HG02943 (cell line): ENCODE measurements at regions not wholly inside any gene's neighbourhood (a gene's known extent, or its start where the extent isn't known, plus 50 kb on each side); places are given as distances from the start of the nearest gene placed in this dataset.

Experiments
- ATAC-seq: cut with Tn5 transposase; IDR thresholded peaks from one replicate; pipeline ENCODE4 v1.9.1; 2021; ENCODE audit warnings: mild to moderate bottlenecking, low read depth, moderate library complexity; ENCODE audit not compliant: unreplicated experiment

GRCh38 chr22:49476176-49476575 lies 351.5 kb downstream of the BRD1 start:
- ATAC-seq = no peak

- no peak for ATAC-seq
Measured at GRCh38 chr22:49475253-49475652, 352.4 kb downstream of the BRD1 start.

- no peak for ATAC-seq
Measured at GRCh38 chr22:49473286-49473685, 354.4 kb downstream of the BRD1 start.

GRCh38 chr22:49470741-49471503 lies 356.8 kb downstream of the BRD1 start:
- no peak for ATAC-seq

GRCh38 chr22:49469896-49470740 lies 357.6 kb downstream of the BRD1 start:
- ATAC-seq = no peak

GRCh38 chr22:49468487-49469198 lies 359.0 kb downstream of the BRD1 start:
- ATAC-seq = no peak

- ATAC-seq = no peak
Measured at GRCh38 chr22:49466878-49467595, 360.6 kb downstream of the BRD1 start.

GRCh38 chr22:49464037-49464436 lies 363.6 kb downstream of the BRD1 start:
- no peak for ATAC-seq

- ATAC-seq = no peak
Measured at GRCh38 chr22:49462795-49463194, 364.9 kb downstream of the BRD1 start.

GRCh38 chr22:49462291-49462690 lies 365.4 kb downstream of the BRD1 start:
- no peak for ATAC-seq

- no peak for ATAC-seq
Measured at GRCh38 chr22:49461674-49462073, 366.0 kb downstream of the BRD1 start.

- ATAC-seq = no peak
Measured at GRCh38 chr22:49460592-49461281, 366.9 kb downstream of the BRD1 start.

GRCh38 chr22:49460091-49460490 lies 367.6 kb downstream of the BRD1 start:
- ATAC-seq = no peak

GRCh38 chr22:49458708-49459099 lies 369.0 kb downstream of the BRD1 start:
- no peak for ATAC-seq

GRCh38 chr22:49457946-49458707 lies 369.5 kb downstream of the BRD1 start:
- ATAC-seq = no peak

GRCh38 chr22:49457146-49457545 lies 370.5 kb downstream of the BRD1 start:
- no peak for ATAC-seq

- ATAC-seq = no peak
Measured at GRCh38 chr22:49455595-49455994, 372.1 kb downstream of the BRD1 start.

GRCh38 chr22:49454726-49455125 lies 372.9 kb downstream of the BRD1 start:
- no peak for ATAC-seq

GRCh38 chr22:49453771-49454170 lies 373.9 kb downstream of the BRD1 start:
- no peak for ATAC-seq
